IMR-90 (cell line): ENCODE measurements at regions not wholly inside any gene's neighbourhood (a gene's known extent, or its start where the extent isn't known, plus 50 kb on each side); places are given as distances from the start of the nearest gene placed in this dataset.

Source experiments
- BHLHE40 ChIP-seq: fragments of 150-350 bp; IDR thresholded peaks from 2 replicates; pipeline ENCODE4 v1.6.1; 2016; ENCODE audit warnings: mild to moderate bottlenecking, low read depth, low read length
- CEBPB ChIP-seq: IDR thresholded peaks from 2 replicates; pipeline ENCODE4 v1.6.1; 2012; ENCODE audit warnings: low read depth, low read length, improper control_type of control experiment
- CHD1 ChIP-seq: IDR thresholded peaks from 2 replicates; pipeline ENCODE4 v1.6.1; 2012; ENCODE audit warnings: low read depth, low read length, improper control_type of control experiment
- FOS ChIP-seq: fragments of 150-350 bp; IDR thresholded peaks from 2 replicates; pipeline ENCODE4 v1.6.1; 2016; ENCODE audit warnings: low read depth, low read length
- MAFK ChIP-seq: IDR thresholded peaks from 2 replicates; pipeline ENCODE4 v1.6.1; 2012; ENCODE audit warnings: low read depth, low read length, improper control_type of control experiment
- NFE2L2 ChIP-seq: fragments of 150-350 bp; IDR thresholded peaks from 2 replicates; pipeline ENCODE4 v1.6.1; 2016; ENCODE audit warnings: low read depth, mild to moderate bottlenecking, low read length
- POLR2A ChIP-seq: IDR thresholded peaks from 2 replicates; pipeline ENCODE4 v1.6.1; 2012; ENCODE audit warnings: mild to moderate bottlenecking, low read depth, low read length
- RAD21 ChIP-seq: IDR thresholded peaks from 2 replicates; pipeline ENCODE4 v1.6.1; 2012; ENCODE audit warnings: low read length, improper control_type of control experiment
- RFX5 ChIP-seq: IDR thresholded peaks from 2 replicates; pipeline ENCODE4 v1.8.0; 2012; ENCODE audit warnings: low read depth, mild to moderate bottlenecking, low read length, moderate library complexity
- SMC3 ChIP-seq: fragments of 150-350 bp; IDR thresholded peaks from 2 replicates; pipeline ENCODE4 v1.6.1; 2016; ENCODE audit warnings: low read depth, mild to moderate bottlenecking, antibody characterized with exemption, low read length, moderate library complexity
- TF ChIP-seq, protein P1 (sequence below): conservative IDR thresholded peaks from 2 replicates; pipeline ENCODE4 v1.5.1; 2012; ENCODE audit warnings: mild to moderate bottlenecking, low read depth, low read length, improper control_type of control experiment
- TF ChIP-seq, protein P2 (sequence below): fragments of 150-350 bp; IDR thresholded peaks from 2 replicates; pipeline ENCODE4 v1.6.1; 2017; ENCODE audit warnings: mild to moderate bottlenecking, antibody characterized with exemption, low read length, low read depth
- TF ChIP-seq, protein P3 (sequence below): fragments of 150-350 bp; IDR thresholded peaks from 2 replicates; pipeline ENCODE4 v1.6.1; 2016; ENCODE audit warnings: low read depth, mild to moderate bottlenecking, low read length, moderate library complexity, borderline replicate concordance

DNA sequence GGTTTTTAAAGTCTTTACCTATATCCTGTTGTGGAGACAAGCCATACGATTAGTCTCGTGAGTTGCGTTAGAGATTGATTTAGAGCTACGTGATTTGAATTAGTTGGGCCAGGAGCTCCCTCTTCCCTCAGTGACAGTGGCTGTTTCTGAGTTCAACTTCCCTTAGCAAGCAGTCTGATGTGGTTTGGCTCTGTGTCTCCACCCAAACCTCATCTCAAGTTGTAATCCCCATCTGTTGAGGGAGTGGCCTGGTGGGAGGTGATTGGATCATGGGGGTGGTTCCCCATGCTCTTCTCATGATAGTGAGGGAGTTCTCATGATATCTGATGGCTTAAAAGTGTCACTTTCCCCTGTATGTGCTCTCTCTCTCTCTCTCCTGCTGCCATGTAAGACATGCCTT lies 192.9 kb upstream of the PTGFR start:
- TF ChIP-seq, protein P1, sequence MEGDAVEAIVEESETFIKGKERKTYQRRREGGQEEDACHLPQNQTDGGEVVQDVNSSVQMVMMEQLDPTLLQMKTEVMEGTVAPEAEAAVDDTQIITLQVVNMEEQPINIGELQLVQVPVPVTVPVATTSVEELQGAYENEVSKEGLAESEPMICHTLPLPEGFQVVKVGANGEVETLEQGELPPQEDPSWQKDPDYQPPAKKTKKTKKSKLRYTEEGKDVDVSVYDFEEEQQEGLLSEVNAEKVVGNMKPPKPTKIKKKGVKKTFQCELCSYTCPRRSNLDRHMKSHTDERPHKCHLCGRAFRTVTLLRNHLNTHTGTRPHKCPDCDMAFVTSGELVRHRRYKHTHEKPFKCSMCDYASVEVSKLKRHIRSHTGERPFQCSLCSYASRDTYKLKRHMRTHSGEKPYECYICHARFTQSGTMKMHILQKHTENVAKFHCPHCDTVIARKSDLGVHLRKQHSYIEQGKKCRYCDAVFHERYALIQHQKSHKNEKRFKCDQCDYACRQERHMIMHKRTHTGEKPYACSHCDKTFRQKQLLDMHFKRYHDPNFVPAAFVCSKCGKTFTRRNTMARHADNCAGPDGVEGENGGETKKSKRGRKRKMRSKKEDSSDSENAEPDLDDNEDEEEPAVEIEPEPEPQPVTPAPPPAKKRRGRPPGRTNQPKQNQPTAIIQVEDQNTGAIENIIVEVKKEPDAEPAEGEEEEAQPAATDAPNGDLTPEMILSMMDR, result no peak
- no peak for TF ChIP-seq POLR2A
- no peak for TF ChIP-seq RFX5
- TF ChIP-seq CEBPB, result no peak
- TF ChIP-seq MAFK, result no peak
- no peak for TF ChIP-seq BHLHE40
- TF ChIP-seq RAD21, result no peak
- TF ChIP-seq, protein P2, sequence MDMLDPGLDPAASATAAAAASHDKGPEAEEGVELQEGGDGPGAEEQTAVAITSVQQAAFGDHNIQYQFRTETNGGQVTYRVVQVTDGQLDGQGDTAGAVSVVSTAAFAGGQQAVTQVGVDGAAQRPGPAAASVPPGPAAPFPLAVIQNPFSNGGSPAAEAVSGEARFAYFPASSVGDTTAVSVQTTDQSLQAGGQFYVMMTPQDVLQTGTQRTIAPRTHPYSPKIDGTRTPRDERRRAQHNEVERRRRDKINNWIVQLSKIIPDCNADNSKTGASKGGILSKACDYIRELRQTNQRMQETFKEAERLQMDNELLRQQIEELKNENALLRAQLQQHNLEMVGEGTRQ, result no peak
- no peak for TF ChIP-seq SMC3
- TF ChIP-seq CHD1, result no peak
- no peak for TF ChIP-seq FOS
- no peak for TF ChIP-seq NFE2L2
- TF ChIP-seq, protein P3, sequence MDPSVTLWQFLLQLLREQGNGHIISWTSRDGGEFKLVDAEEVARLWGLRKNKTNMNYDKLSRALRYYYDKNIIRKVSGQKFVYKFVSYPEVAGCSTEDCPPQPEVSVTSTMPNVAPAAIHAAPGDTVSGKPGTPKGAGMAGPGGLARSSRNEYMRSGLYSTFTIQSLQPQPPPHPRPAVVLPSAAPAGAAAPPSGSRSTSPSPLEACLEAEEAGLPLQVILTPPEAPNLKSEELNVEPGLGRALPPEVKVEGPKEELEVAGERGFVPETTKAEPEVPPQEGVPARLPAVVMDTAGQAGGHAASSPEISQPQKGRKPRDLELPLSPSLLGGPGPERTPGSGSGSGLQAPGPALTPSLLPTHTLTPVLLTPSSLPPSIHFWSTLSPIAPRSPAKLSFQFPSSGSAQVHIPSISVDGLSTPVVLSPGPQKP, result no peak
